H1 (cell line): ENCODE measurements at regions not wholly inside any gene's neighbourhood (a gene's known extent, or its start where the extent isn't known, plus 50 kb on each side); places are given as distances from the start of the nearest gene placed in this dataset.

Experiments used
- CTCF ChIA-PET: fragments of 300-600 bp; sonication (Branson Sonifier 250); formaldehyde crosslinking; loops from one replicate; lab custom pipeline; 2021; ENCODE audit not compliant: partially characterized antibody; lab: Charles Lee
- POLR2A ChIA-PET: fragments of 300-600 bp; sonication (Branson Sonifier 250); formaldehyde crosslinking; loops from one replicate; lab custom pipeline; 2021; ENCODE audit warnings: inconsistent platforms; ENCODE audit not compliant: partially characterized antibody; lab: Charles Lee
- DNase-seq, 2 experiments: peaks; one replicate each; pipeline versions ENCODE4 v3.0.0 to v3.0.0-alpha.2; 2010 to 2022; ENCODE audit warnings: low spot score in 2 of 2, low read depth in 1 of 2, mixed read lengths in 1 of 2
- FAIRE-seq: peaks from 2 replicates; lab custom pipeline; 2011; peaks lifted over from hg19 to GRCh38; lab: Jason Lieb, UNC
- H2AFZ ChIP-seq: 2 replicates; pipeline ENCODE4 v1.8.1; 2012; ENCODE audit warnings: low read length, inconsistent platforms
- H2AK5ac ChIP-seq: 2 replicates; pipeline ENCODE4 v1.6.1; 2013; ENCODE audit warnings: low read depth, low read length
- H2BK120ac ChIP-seq: replicated peaks from 2 replicates; pipeline ENCODE3; 2013; ENCODE audit warnings: low read depth, low read length, inconsistent platforms
- H2BK12ac ChIP-seq: 2 replicates; pipeline ENCODE4 v1.6.1; 2013; ENCODE audit warnings: low read depth, low read length
- H2BK15ac ChIP-seq: 2 replicates; pipeline ENCODE4 v1.6.1; 2013; ENCODE audit warnings: low read length
- H2BK20ac ChIP-seq: 2 replicates; pipeline ENCODE4 v1.6.1; 2013; ENCODE audit warnings: low read length
- H2BK5ac ChIP-seq: 2 replicates; pipeline ENCODE4 v1.6.1; 2013; ENCODE audit warnings: low read depth, low read length
- H3K14ac ChIP-seq: 2 replicates; pipeline ENCODE4 v1.6.1; 2013; ENCODE audit warnings: inconsistent platforms; ENCODE audit not compliant: insufficient read length
- H3K18ac ChIP-seq: 2 replicates; pipeline ENCODE4 v1.6.1; 2013; ENCODE audit warnings: low read length; ENCODE audit errors: extremely low read depth
- H3K23ac ChIP-seq: 2 replicates; pipeline ENCODE4 v1.6.1; 2013; ENCODE audit warnings: inconsistent platforms; ENCODE audit not compliant: insufficient read length
- H3K23me2 ChIP-seq: 2 replicates; pipeline ENCODE4 v1.6.1; 2013; ENCODE audit warnings: low read depth, low read length
- H3K27ac ChIP-seq: 2 replicates; pipeline ENCODE4 v1.6.1; 2011; ENCODE audit warnings: low read depth, low read length, inconsistent platforms
- H3K27me3 ChIP-seq, 4 experiments: replicated peaks in 1 of 4; 1 replicate in 1 of 4; 2 replicates in 3 of 4; pipeline versions ENCODE4 v1.6.1 to v1.8.1; 2011 to 2013; ENCODE audit warnings: low read length in 3 of 4, mild to moderate bottlenecking in 3 of 4, inconsistent platforms in 2 of 4, mixed read lengths in 2 of 4, moderate library complexity in 1 of 4; ENCODE audit not compliant: control insufficient read depth in 3 of 4, insufficient read depth in 3 of 4; ENCODE audit errors: extremely low read depth in 1 of 4
- H3K36me3 ChIP-seq, 4 experiments: 2 replicates each; pipeline versions ENCODE4 v1.6.1 to v1.8.1; 2011 to 2013; ENCODE audit warnings: mild to moderate bottlenecking in 4 of 4, low read length in 3 of 4, moderate library complexity in 2 of 4, control low read depth in 1 of 4, inconsistent platforms in 1 of 4; ENCODE audit not compliant: insufficient read depth in 4 of 4, control insufficient read depth in 2 of 4
- H3K4ac ChIP-seq: replicated peaks from 2 replicates; pipeline ENCODE3; 2013; ENCODE audit warnings: low read length, low read depth, mixed read lengths, inconsistent platforms; ENCODE audit not compliant: insufficient read length
- H3K4me1 ChIP-seq, 4 experiments: replicated peaks in 1 of 4; 1 replicate in 1 of 4; 2 replicates in 3 of 4; pipeline versions ENCODE4 v1.6.1 to v1.8.1; 2011 to 2013; ENCODE audit warnings: low read length in 3 of 4, inconsistent platforms in 2 of 4, mixed read lengths in 1 of 4; ENCODE audit not compliant: insufficient read depth in 4 of 4, control insufficient read depth in 3 of 4
- H3K4me2 ChIP-seq, 2 experiments: 2 replicates each; pipeline versions ENCODE4 v1.6.1 to v1.8.1; 2011 to 2013; ENCODE audit warnings: low read depth in 2 of 2, low read length in 2 of 2, control low read depth in 1 of 2, inconsistent platforms in 1 of 2, mild to moderate bottlenecking in 1 of 2; ENCODE audit not compliant: insufficient read depth in 1 of 2
- H3K4me3 ChIP-seq, 4 experiments: fragments of 200-600, 300-600 bp in 1 of 4; sonication (generic), shearing (Covaris generic), sonication (Bioruptor Twin) in 1 of 4; 2 replicates each; pipeline versions ENCODE4 v1.5.1 to v1.8.1; 2011 to 2016; ENCODE audit warnings: low read length in 4 of 4, low read depth in 3 of 4, control low read depth in 2 of 4, inconsistent platforms in 2 of 4, mild to moderate bottlenecking in 2 of 4, mixed read lengths in 1 of 4, moderate library complexity in 1 of 4; ENCODE audit not compliant: insufficient read depth in 2 of 4; ENCODE audit errors: extremely low read depth in 1 of 4
- H3K56ac ChIP-seq: replicated peaks from 2 replicates; pipeline ENCODE3; 2013; ENCODE audit warnings: low read depth, mild to moderate bottlenecking, mixed read lengths, low read length, inconsistent platforms; ENCODE audit not compliant: insufficient read length
- H3K79me1 ChIP-seq: 2 replicates; pipeline ENCODE4 v1.6.1; 2013; ENCODE audit warnings: low read depth, low read length, control low read depth
- H3K79me2 ChIP-seq, 2 experiments: 2 replicates each; pipeline versions ENCODE4 v1.6.1 to v1.8.1; 2012 to 2013; ENCODE audit warnings: low read length in 2 of 2, mild to moderate bottlenecking in 2 of 2, inconsistent platforms in 1 of 2; ENCODE audit not compliant: insufficient read depth in 2 of 2, control insufficient read depth in 1 of 2
- H3K9ac ChIP-seq, 4 experiments: replicated peaks in 1 of 4; 1 replicate in 1 of 4; 2 replicates in 3 of 4; pipeline versions ENCODE4 v1.6.1 to v1.8.1; 2011 to 2013; ENCODE audit warnings: low read depth in 3 of 4, low read length in 3 of 4, control low read depth in 2 of 4, mild to moderate bottlenecking in 2 of 4, moderate library complexity in 2 of 4, inconsistent platforms in 1 of 4; ENCODE audit errors: extremely low read depth in 1 of 4
- H3K9me3 ChIP-seq, 2 experiments: 2 replicates each; pipeline versions ENCODE4 v1.6.1 to v1.8.1; 2012 to 2013; ENCODE audit warnings: mild to moderate bottlenecking in 2 of 2, moderate library complexity in 2 of 2, control low read depth in 1 of 2, inconsistent platforms in 1 of 2, low read depth in 1 of 2, low read length in 1 of 2, mixed read lengths in 1 of 2; ENCODE audit not compliant: insufficient read depth in 2 of 2
- H4K20me1 ChIP-seq, 2 experiments: replicated peaks in 1 of 2; 2 replicates each; pipeline versions ENCODE3 to v1.8.1; 2011 to 2013; ENCODE audit warnings: inconsistent platforms in 2 of 2, low read length in 2 of 2, mild to moderate bottlenecking in 1 of 2; ENCODE audit not compliant: insufficient read depth in 2 of 2, control insufficient read depth in 1 of 2
- H4K5ac ChIP-seq: 2 replicates; pipeline ENCODE4 v1.6.1; 2013; ENCODE audit warnings: low read length, low read depth, mixed read lengths, inconsistent platforms; ENCODE audit not compliant: insufficient read length
- H4K8ac ChIP-seq: 2 replicates; pipeline ENCODE4 v1.8.0; 2013; ENCODE audit warnings: mild to moderate bottlenecking, moderate library complexity, low read length, inconsistent platforms; ENCODE audit not compliant: insufficient read depth; ENCODE audit errors: extremely low read depth
- H4K91ac ChIP-seq: replicated peaks from 2 replicates; pipeline ENCODE3; 2013; ENCODE audit warnings: low read length, mixed read lengths, inconsistent platforms; ENCODE audit not compliant: insufficient read length
- GTF2F1 ChIP-seq: IDR thresholded peaks from 2 replicates; pipeline ENCODE4 v1.6.1; 2012; ENCODE audit warnings: low read depth, low read length, improper control_type of control experiment, borderline replicate concordance
- KDM4A ChIP-seq: IDR thresholded peaks from one replicate; pipeline ENCODE4 v1.7.1; 2012; ENCODE audit warnings: low read depth, mild to moderate bottlenecking, moderate library complexity, low read length, inconsistent platforms; ENCODE audit not compliant: severe bottlenecking
- KDM5A ChIP-seq: fragments of 200-600 bp; IDR thresholded peaks from 2 replicates; pipeline ENCODE4 v1.7.1; 2012; ENCODE audit warnings: mild to moderate bottlenecking, low read length, inconsistent platforms, mixed read lengths
- RNF2 ChIP-seq: fragments of 200-900, 300-1000 bp; sonication (generic); IDR thresholded peaks from 2 replicates; pipeline ENCODE4 v1.7.1; 2016; ENCODE audit warnings: borderline replicate concordance, low read depth, mild to moderate bottlenecking, antibody characterized with exemption, low read length; ENCODE audit not compliant: poor library complexity, severe bottlenecking; ENCODE audit errors: missing control alignments
- WGBS, 2 experiments: shearing (Covaris generic) in 1 of 2; methylation state at CpG; one replicate each; pipeline versions ENCODE4 v1.1.6 to v1.1.7; 2013 to 2015; ENCODE audit warnings: low lambda C conversion rate in 2 of 2, mixed read lengths in 2 of 2, inconsistent platforms in 1 of 2, low coverage in 1 of 2, missing lambda C conversion rate in 1 of 2; ENCODE audit not compliant: insufficient replicate concordance in 2 of 2, insufficient coverage in 1 of 2, insufficient read length in 1 of 2; ENCODE audit errors: extremely low coverage in 1 of 2, missing lambda C conversion rate in 1 of 2; 5-methylcytosine and 5-hydroxymethylcytosine counted together

GRCh38 chr18:53780666-53781065, 443.8 kb downstream of the MBD2 start:
- H4K5ac ChIP-seq = no peak overlapping the region
- H3K14ac ChIP-seq = no peak overlapping the region
- H3K9me3 ChIP-seq = no peaks in the 10 kb centered on the region
- no peaks in the 10 kb centered on the region for H3K23me2 ChIP-seq
- FAIRE-seq = no peak
- no peak overlapping the region for H3K9ac ChIP-seq
- H3K23ac ChIP-seq = no peak overlapping the region
- no peak overlapping the region for H3K4me3 ChIP-seq
- no peak overlapping the region for H2BK120ac ChIP-seq
- no peaks in the 10 kb centered on the region for H3K79me1 ChIP-seq
- no peak overlapping the region for H3K4ac ChIP-seq
- no peak overlapping the region for H2BK12ac ChIP-seq
- DNase-seq = no peak
- H2AK5ac ChIP-seq = no peak overlapping the region
- TF ChIP-seq KDM4A (no peak), RNF2 (no peak), GTF2F1 (no peak), KDM5A (no peak)
- H3K56ac ChIP-seq = no peak overlapping the region
- H2AFZ ChIP-seq = no peak overlapping the region
- H2BK15ac ChIP-seq = no peak overlapping the region
- H2BK5ac ChIP-seq = no peak overlapping the region
- H3K36me3 ChIP-seq = no peaks in the 10 kb centered on the region
- no peak overlapping the region for H2BK20ac ChIP-seq
- H3K18ac ChIP-seq = no peak overlapping the region
- H4K8ac ChIP-seq = no peak overlapping the region
- CTCF ChIA-PET = no interaction called here
- H3K4me2 ChIP-seq = no peak overlapping the region
- POLR2A ChIA-PET = no interaction called here
- no peaks in the 10 kb centered on the region for H4K20me1 ChIP-seq
- H3K27ac ChIP-seq = no peak overlapping the region
- no peak overlapping the region for H4K91ac ChIP-seq
- H3K4me1 ChIP-seq = no peaks in the 10 kb centered on the region
- 88% methylated on average over 1 of the region's 1 CpG; no CpG with 5 or more reads in 1 of the 2 experiments for WGBS, 2 experiments
- H3K27me3 ChIP-seq = no peaks in the 10 kb centered on the region
- no peaks in the 10 kb centered on the region for H3K79me2 ChIP-seq
